Testis (tissue), 2 donors: ENCODE measurements at regions not wholly inside any gene's neighbourhood (a gene's known extent, or its start where the extent isn't known, plus 50 kb on each side); places are given as distances from the start of the nearest gene placed in this dataset.

Experiments
- POLR2A ChIP-seq: fragments of 450-650 bp; IDR thresholded peaks from one replicate; pipeline ENCODE4 v1.6.1; 2017; ENCODE audit warnings: antibody characterized with exemption, mild to moderate bottlenecking, moderate library complexity
- TF ChIP-seq, protein P1 (sequence below), 3 experiments: fragments of 450-650 bp in 2 of 3; fragments of 200-600 bp in 1 of 3; sonication (generic) in 1 of 3; IDR thresholded peaks; one replicate each; pipeline ENCODE4 v1.5.1; 2016 to 2019; ENCODE audit warnings: antibody characterized with exemption in 3 of 3, mild to moderate bottlenecking in 2 of 3, moderate library complexity in 1 of 3

DNA sequence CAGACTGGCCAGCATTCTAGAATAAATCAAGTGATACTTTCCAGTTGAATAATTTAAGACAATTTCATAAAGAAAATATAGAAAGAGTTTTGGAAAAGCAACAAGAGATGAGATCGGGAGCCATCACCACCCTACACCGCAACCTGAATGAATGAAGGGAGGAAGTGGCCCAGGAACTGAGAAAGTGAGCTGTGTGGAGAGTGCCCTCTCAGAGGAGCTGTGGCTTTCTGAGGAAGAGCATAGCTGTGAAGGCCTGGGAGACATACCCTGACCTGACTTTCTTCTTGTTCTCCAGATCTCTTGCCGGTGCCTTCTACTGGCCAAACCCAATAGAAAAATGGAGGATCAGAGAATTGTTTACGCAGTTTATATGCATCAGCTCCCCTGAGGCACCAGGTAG is 79.3 kb upstream of the TSPAN8 start:
- TF ChIP-seq POLR2A, result no peak
- TF ChIP-seq, protein P1, sequence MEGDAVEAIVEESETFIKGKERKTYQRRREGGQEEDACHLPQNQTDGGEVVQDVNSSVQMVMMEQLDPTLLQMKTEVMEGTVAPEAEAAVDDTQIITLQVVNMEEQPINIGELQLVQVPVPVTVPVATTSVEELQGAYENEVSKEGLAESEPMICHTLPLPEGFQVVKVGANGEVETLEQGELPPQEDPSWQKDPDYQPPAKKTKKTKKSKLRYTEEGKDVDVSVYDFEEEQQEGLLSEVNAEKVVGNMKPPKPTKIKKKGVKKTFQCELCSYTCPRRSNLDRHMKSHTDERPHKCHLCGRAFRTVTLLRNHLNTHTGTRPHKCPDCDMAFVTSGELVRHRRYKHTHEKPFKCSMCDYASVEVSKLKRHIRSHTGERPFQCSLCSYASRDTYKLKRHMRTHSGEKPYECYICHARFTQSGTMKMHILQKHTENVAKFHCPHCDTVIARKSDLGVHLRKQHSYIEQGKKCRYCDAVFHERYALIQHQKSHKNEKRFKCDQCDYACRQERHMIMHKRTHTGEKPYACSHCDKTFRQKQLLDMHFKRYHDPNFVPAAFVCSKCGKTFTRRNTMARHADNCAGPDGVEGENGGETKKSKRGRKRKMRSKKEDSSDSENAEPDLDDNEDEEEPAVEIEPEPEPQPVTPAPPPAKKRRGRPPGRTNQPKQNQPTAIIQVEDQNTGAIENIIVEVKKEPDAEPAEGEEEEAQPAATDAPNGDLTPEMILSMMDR (IDR thresholded peaks at IDR 0.05), result no peak
